Psoas muscle (tissue), 7 donors: ENCODE measurements at regions not wholly inside any gene's neighbourhood (a gene's known extent, or its start where the extent isn't known, plus 50 kb on each side); places are given as distances from the start of the nearest gene placed in this dataset.

Experiments used
- ATAC-seq, 4 donors: fragments of 200-7000 bp; cut with Tn5 transposase; one replicate each; pipeline ENCODE4 v1.9.1; 2020; ENCODE audit warnings: moderate library complexity in 3 of 4, mild to moderate bottlenecking in 2 of 4
- DNase-seq, 2 donors: peaks; one replicate each; pipeline ENCODE4 v3.0.0-alpha.2; 2020
- H3K27ac ChIP-seq: fragments of 200-600 bp; one replicate; pipeline ENCODE4 v1.8.0; 2022
- H3K27me3 ChIP-seq, 3 donors: fragments of 200-600 bp in 1 of 3; one replicate each; pipeline versions ENCODE4 v1.6.1 to v1.8.0; 2013 to 2022; ENCODE audit warnings: low read length in 2 of 3, mild to moderate bottlenecking in 2 of 3, moderate library complexity in 1 of 3; ENCODE audit not compliant: insufficient read depth in 3 of 3
- H3K36me3 ChIP-seq, 2 donors: fragments of 200-600 bp in 1 of 2; one replicate each; pipeline versions ENCODE4 v1.6.1 to v1.8.0; 2013 to 2022; ENCODE audit warnings: low read depth in 1 of 2, mild to moderate bottlenecking in 1 of 2, moderate library complexity in 1 of 2; ENCODE audit not compliant: insufficient read depth in 1 of 2
- H3K4me1 ChIP-seq: fragments of 200-600 bp; one replicate; pipeline ENCODE4 v1.8.0; 2022
- H3K4me3 ChIP-seq: fragments of 200-600 bp; one replicate; pipeline ENCODE4 v1.8.0; 2022; ENCODE audit warnings: mild to moderate bottlenecking
- H3K9me3 ChIP-seq: fragments of 200-600 bp; one replicate; pipeline ENCODE4 v1.8.0; 2022
- WGBS, 3 donors: extraction: QIAGEN DNeasy Blood & Tissue Kit; methylation state at CpG; one replicate each; pipeline versions ENCODE4 v1.1.6 to v1.1.7; 2013; 5-methylcytosine and 5-hydroxymethylcytosine counted together
- intact Hi-C, 2 donors: fragments of 100-400 bp; cut with DNase I; formaldehyde crosslinking; loops; one replicate each; pipeline versions ENCODE4 v1.11.0 to v1.14.2; 2022
- TF ChIP-seq, protein P1 (sequence below): fragments of 200-600 bp; IDR thresholded peaks from one replicate; pipeline ENCODE4 v1.8.0; 2022; ENCODE audit warnings: antibody characterized with exemption
- donor health status: healthy with polysubstance abuse.
- donor health status: DM: no; HTN: no; CAD: no; lungs with moderate emphysema.
- donor health status: Bipolar disorder and iron deficiency.
- donor health status: healthy.
- donor health status: DM: yes; HTN: yes; CAD: no.
- donor health status: DM: no; HTN: no; CAD: no.
- donor health status: DM: yes; HTN: yes; CAD: no.

DNA sequence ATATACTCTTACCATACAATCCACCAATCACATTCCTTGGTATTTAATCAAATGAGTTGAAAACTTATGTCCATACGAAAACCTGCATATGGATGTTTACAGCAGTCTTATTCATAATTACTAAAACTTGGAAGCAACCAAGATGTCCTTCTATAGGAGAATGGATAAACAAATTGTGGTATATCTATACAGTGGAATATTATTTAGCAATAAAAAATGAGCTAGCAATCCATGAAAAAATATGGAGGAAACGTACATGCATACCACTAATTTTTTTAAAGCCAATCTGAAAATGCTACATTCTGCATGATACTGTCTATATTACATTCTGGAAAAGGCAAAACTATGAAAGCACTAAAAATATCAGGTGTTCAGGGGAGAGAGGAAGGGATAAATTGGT lies 73.9 kb upstream of the LPP start:
- Histone ChIP-seq H3K4me1 (peaks cover 10% of the 10 kb centered on the region), H3K9me3 (no peaks in the 10 kb centered on the region), H3K27me3 (no peaks in the 10 kb centered on the region), H3K4me3 (no peak overlapping the region), H3K27ac (no peak overlapping the region), H3K36me3 (no peaks in the 10 kb centered on the region)
- no peak for DNase-seq
- TF ChIP-seq, protein P1, sequence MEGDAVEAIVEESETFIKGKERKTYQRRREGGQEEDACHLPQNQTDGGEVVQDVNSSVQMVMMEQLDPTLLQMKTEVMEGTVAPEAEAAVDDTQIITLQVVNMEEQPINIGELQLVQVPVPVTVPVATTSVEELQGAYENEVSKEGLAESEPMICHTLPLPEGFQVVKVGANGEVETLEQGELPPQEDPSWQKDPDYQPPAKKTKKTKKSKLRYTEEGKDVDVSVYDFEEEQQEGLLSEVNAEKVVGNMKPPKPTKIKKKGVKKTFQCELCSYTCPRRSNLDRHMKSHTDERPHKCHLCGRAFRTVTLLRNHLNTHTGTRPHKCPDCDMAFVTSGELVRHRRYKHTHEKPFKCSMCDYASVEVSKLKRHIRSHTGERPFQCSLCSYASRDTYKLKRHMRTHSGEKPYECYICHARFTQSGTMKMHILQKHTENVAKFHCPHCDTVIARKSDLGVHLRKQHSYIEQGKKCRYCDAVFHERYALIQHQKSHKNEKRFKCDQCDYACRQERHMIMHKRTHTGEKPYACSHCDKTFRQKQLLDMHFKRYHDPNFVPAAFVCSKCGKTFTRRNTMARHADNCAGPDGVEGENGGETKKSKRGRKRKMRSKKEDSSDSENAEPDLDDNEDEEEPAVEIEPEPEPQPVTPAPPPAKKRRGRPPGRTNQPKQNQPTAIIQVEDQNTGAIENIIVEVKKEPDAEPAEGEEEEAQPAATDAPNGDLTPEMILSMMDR: no peak
- WGBS, 3 donors: 93 to 100% (median 97%) methylated on average over 2 of the region's 2 CpGs
- intact Hi-C loops: no loop called here
- ATAC-seq: no peak

DNA sequence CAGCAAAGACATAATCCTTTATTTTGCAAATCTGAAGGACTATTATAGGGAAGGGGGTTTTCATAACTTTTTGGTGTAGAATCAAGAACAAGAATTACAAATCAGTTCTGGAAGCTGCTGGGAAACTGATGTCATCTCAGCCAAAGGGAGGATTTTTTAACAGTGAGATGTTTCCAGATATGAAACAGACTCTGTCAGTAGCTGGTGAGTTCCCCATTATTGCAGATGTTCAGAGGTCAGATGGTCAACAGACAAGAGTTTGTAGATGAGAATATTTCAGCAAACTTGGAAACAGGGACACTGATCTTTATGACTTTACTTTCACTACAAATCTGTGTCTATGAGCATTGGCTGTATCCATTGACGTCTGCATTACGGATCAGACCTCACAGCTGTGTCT lies 71.9 kb upstream of the LPP start:
- Histone ChIP-seq H3K36me3 (no peaks in the 10 kb centered on the region), H3K4me1 (peaks cover 8% of the 10 kb centered on the region), H3K27me3 (no peaks in the 10 kb centered on the region), H3K27ac (peak overlapping the region; percentile 11), H3K9me3 (no peaks in the 10 kb centered on the region), H3K4me3 (no peak overlapping the region)
- ATAC-seq (peak in 3 of 4 donors; percentile 21 to 41 (median 33)), DNase-seq (no peak)
- intact Hi-C loops: no loop called here
- 34 to 41% (median 38%) methylated on average over 2 of the region's 2 CpGs for WGBS, 3 donors
- TF ChIP-seq, protein P1: no peak

DNA sequence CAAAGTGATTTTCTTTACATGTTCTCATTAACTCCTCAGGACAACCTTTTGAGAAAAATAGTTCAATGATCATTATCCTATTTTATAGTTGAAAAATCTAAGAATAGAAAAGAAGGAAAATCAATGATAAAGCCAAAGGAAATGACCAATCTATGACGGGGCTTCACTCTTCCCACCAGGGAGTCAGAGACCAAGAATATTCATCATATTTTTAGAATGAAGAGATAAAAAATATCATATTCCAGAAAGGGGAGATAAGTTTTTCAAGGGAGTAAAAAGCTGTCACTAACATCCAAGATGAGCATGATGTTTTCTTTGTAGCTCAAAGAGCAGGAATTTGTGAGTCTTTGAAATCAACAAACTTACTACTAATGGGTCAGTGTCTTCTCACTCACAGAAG lies 71.5 kb upstream of the LPP start:
- no peak overlapping the region for H3K27ac ChIP-seq
- no peaks in the 10 kb centered on the region for H3K9me3 ChIP-seq
- no peak overlapping the region for H3K4me3 ChIP-seq
- TF ChIP-seq, protein P1: no peak
- no peaks in the 10 kb centered on the region for H3K36me3 ChIP-seq
- peaks cover 7% of the 10 kb centered on the region for H3K4me1 ChIP-seq
- intact Hi-C loops: no loop called here
- 50 to 71% (median 54%) methylated on average over 1 of the region's 1 CpG for WGBS, 3 donors
- DNase-seq: no peak
- no peak for ATAC-seq
- H3K27me3 ChIP-seq: no peaks in the 10 kb centered on the region

DNA sequence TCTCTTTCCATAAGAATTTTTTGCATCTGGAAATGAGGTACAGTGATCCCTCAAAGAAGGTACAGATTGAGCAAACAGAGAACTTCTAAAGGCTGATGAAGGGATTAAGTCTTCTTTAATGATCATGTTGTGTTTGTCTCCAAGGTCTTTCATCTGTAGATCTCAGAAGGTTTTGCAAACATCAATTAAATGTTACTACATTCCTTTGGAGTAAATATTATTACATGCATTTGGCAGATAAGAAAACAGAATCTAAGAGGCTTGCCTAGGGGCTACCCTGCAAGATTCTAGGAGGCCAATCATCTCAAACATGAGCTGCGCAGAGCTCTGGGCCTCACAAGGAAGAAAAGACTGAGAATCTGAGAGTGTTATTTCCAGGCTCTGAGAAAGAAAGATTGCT lies 70.9 kb upstream of the LPP start:
- 96 to 100% (median 100%) methylated on average over 1 of the region's 1 CpG for WGBS, 3 donors
- Histone ChIP-seq H3K4me1 (peaks cover 7% of the 10 kb centered on the region), H3K27me3 (no peaks in the 10 kb centered on the region), H3K36me3 (no peaks in the 10 kb centered on the region), H3K9me3 (no peaks in the 10 kb centered on the region), H3K27ac (no peak overlapping the region), H3K4me3 (no peak overlapping the region)
- ATAC-seq (no peak), DNase-seq (no peak)
- TF ChIP-seq, protein P1: no peak
- intact Hi-C loops: no loop called here
